SJCRH30 (cell line): ENCODE measurements at regions not wholly inside any gene's neighbourhood (a gene's known extent, or its start where the extent isn't known, plus 50 kb on each side); places are given as distances from the start of the nearest gene placed in this dataset.

Experiments used
- DNase-seq, 2 experiments: peaks; one replicate each; pipeline ENCODE4 v3.0.0-alpha.2; 2015 to 2020
- H3K27ac ChIP-seq: fragments of 250-450 bp; sonication (Bioruptor Pico); 2 replicates; pipeline ENCODE4 v1.5.1; 2020; ENCODE audit warnings: mild to moderate bottlenecking, moderate library complexity
- H3K27me3 ChIP-seq: fragments of 250-450 bp; sonication (Bioruptor Pico); 2 replicates; pipeline ENCODE4 v1.5.1; 2020; ENCODE audit warnings: mild to moderate bottlenecking, moderate library complexity
- H3K36me3 ChIP-seq: fragments of 250-450 bp; sonication (Bioruptor Pico); 2 replicates; pipeline ENCODE4 v1.5.1; 2020; ENCODE audit warnings: mild to moderate bottlenecking, moderate library complexity
- H3K4me1 ChIP-seq: fragments of 250-450 bp; sonication (Bioruptor Pico); 2 replicates; pipeline ENCODE4 v1.5.1; 2020; ENCODE audit warnings: mild to moderate bottlenecking, moderate library complexity
- H3K4me3 ChIP-seq: fragments of 250-450 bp; sonication (Bioruptor Pico); 2 replicates; pipeline ENCODE4 v1.5.1; 2020; ENCODE audit warnings: mild to moderate bottlenecking, moderate library complexity
- H3K9me3 ChIP-seq: fragments of 250-450 bp; sonication (Bioruptor Pico); replicated peaks from 2 replicates; pipeline ENCODE4 v1.5.1; 2020; ENCODE audit warnings: mild to moderate bottlenecking, moderate library complexity

DNA sequence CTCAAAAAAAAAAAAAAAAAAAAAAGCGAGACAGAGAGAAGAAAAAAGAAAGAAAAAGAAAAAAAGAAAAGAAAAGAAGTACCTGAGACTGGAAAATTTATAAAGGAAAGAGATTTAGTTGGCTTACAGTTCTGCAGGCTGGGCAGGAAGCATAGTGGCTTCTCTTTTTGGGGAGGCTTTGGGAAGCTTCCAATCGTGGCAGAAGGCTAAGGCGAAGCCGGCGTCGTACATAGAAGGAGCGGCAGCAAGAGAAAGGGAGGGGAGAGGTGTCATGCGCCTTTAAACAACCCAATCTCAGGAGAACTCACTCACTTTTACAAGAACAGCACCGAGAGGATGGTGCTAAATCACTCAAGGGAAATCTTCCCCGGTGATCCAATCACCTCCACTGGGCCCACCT, 272.1 kb upstream of the FOXK1 start:
- H3K4me3 ChIP-seq: no peak overlapping the region
- no peaks in the 10 kb centered on the region for H3K4me1 ChIP-seq
- no peaks in the 10 kb centered on the region for H3K9me3 ChIP-seq
- DNase-seq: no peak
- H3K36me3 ChIP-seq: no peaks in the 10 kb centered on the region
- H3K27ac ChIP-seq: no peak overlapping the region
- no peaks in the 10 kb centered on the region for H3K27me3 ChIP-seq

GRCh38 chr7:4416396-4417056, 265.6 kb upstream of the FOXK1 start:
- H3K27ac ChIP-seq: no peak overlapping the region
- H3K9me3 ChIP-seq: no peaks in the 10 kb centered on the region
- no peaks in the 10 kb centered on the region for H3K4me1 ChIP-seq
- no peak overlapping the region for H3K4me3 ChIP-seq
- H3K36me3 ChIP-seq: no peaks in the 10 kb centered on the region
- DNase-seq: peak in 1 of 2 experiments; percentile 18
- no peaks in the 10 kb centered on the region for H3K27me3 ChIP-seq

GRCh38 chr7:4428526-4428925, 253.6 kb upstream of the FOXK1 start:
- no peaks in the 10 kb centered on the region for H3K36me3 ChIP-seq
- H3K4me3 ChIP-seq: no peak overlapping the region
- H3K27ac ChIP-seq: no peak overlapping the region
- H3K27me3 ChIP-seq: no peaks in the 10 kb centered on the region
- DNase-seq: no peak
- H3K4me1 ChIP-seq: no peaks in the 10 kb centered on the region
- H3K9me3 ChIP-seq: no peaks in the 10 kb centered on the region

DNA sequence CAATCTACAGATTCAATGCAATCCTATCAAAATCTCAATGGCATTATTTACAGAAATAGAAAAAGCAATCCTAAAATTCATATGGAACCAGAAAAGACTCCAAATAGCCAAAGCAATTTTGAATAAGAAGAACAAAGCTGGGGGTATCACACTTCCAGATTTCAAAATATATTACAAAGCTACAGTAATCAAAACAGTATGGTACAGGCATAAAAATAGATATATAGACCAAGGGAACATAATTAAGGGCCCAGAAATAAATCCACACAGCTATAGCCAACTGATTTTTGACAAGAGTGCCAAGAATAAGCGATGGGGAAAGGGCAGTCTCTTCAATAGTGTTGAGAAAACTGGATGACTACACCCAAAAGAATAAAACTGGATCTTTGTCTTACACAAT, 251.9 kb upstream of the FOXK1 start:
- H3K9me3 ChIP-seq: no peaks in the 10 kb centered on the region
- DNase-seq: no peak
- H3K36me3 ChIP-seq: no peaks in the 10 kb centered on the region
- no peak overlapping the region for H3K4me3 ChIP-seq
- H3K27me3 ChIP-seq: no peaks in the 10 kb centered on the region
- no peaks in the 10 kb centered on the region for H3K4me1 ChIP-seq
- H3K27ac ChIP-seq: no peak overlapping the region

DNA sequence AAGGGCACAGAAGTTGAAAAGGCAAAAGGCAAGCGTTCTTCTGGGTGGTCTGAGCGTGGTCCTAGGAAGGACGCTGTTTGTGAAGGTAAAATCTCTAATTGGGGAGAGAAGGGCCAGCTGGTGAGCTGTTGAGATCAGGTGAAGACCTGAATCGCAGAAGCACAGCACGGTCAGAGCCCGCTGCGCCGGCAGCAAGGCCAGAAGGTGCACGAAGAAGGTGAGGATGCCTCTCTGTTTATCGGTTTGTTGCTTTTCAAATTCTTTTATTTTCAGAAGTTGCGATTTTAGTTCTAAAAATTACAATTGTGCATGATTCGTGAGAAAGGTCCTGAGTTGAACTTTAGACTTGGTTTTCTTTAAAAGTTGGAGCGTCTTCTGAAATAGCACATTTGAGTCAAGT, 247.8 kb upstream of the FOXK1 start:
- Histone ChIP-seq H3K36me3 (no peaks in the 10 kb centered on the region), H3K4me3 (no peak overlapping the region)
- no peak for DNase-seq

DNA sequence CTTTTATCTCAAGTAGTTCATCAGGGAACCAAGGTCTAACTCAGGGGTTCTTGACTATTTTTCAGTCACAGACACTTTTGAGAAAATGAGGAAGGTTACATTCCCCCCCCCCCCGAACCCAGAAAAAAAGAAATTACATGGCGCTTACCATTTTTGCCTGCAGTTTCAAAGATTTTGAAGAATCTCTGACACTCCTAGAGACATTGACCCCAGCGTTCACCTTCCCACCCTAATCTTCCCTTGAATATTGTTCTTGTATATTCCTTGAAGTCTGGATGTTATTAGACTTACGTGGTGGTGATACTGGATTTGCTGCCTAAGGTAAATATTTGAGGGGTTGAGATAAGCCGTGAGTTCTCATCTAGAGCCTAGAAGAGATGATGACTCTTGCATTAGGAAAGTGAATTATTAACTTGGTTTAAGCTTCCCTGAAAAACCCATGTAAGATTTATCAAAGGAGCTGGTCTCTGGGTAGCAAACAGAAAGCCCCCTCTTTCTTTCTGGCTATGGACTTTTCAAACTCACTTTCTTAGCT, 245.7 kb upstream of the FOXK1 start:
- no peaks in the 10 kb centered on the region for H3K9me3 ChIP-seq
- H3K4me1 ChIP-seq: no peaks in the 10 kb centered on the region
- no peak for DNase-seq
- no peak overlapping the region for H3K4me3 ChIP-seq
- H3K36me3 ChIP-seq: no peaks in the 10 kb centered on the region
- 0 out of 2 replicates have a peak, but pooled peaks cover 3% of the 10 kb centered on the region for H3K27me3 ChIP-seq
- H3K27ac ChIP-seq: no peak overlapping the region

More for the DNA sequence above, 247.8 kb upstream of the FOXK1 start:
- 0 out of 2 replicates have a peak, but pooled peaks cover 3% of the 10 kb centered on the region for H3K27me3 ChIP-seq
- no peaks in the 10 kb centered on the region for H3K4me1 ChIP-seq
- H3K9me3 ChIP-seq: no peaks in the 10 kb centered on the region
- H3K27ac ChIP-seq: no peak overlapping the region

DNA sequence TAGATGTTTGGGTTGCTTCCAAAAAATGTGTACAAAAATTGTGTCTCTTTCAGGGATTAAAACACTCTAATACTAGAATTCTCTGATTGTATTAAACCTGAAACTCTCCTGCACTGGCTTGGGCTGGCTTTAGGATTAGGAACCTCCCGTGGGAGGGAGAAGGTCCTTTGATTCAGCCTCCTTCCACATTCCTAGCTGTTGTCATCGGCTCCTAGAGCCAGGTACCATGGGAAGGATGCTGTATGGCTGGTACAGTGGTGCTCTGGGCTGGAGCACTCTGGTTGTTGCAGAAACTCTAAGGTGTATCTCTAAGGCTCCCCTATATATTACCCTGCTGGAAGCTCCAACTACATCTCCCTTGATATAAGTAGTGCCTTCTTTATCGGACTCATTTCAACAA, 245.2 kb upstream of the FOXK1 start:
- Histone ChIP-seq H3K4me3 (no peak overlapping the region), H3K27me3 (0 out of 2 replicates have a peak, but pooled peaks cover 3% of the 10 kb centered on the region), H3K4me1 (no peaks in the 10 kb centered on the region), H3K9me3 (no peaks in the 10 kb centered on the region), H3K27ac (no peak overlapping the region), H3K36me3 (no peaks in the 10 kb centered on the region)
- DNase-seq: no peak

DNA sequence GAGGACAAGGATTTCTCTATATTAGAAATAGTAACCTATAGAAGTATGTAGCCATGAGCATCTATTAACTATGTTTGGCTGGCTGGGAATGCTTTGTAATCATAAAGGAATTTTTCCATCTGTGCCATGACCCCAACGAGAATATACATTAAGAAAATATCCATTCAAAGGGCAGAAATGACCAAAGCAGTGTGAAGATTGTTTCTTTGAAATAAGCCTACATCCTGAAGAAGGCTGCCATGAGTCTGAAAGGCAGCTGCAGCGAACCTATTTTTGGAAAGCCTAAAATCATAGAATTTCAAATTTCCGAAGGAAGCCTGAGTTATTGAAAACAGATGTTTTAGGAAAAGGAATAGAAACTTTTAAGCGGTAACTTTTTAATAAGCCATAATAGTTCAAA, 244.2 kb upstream of the FOXK1 start:
- DNase-seq: no peak

DNA sequence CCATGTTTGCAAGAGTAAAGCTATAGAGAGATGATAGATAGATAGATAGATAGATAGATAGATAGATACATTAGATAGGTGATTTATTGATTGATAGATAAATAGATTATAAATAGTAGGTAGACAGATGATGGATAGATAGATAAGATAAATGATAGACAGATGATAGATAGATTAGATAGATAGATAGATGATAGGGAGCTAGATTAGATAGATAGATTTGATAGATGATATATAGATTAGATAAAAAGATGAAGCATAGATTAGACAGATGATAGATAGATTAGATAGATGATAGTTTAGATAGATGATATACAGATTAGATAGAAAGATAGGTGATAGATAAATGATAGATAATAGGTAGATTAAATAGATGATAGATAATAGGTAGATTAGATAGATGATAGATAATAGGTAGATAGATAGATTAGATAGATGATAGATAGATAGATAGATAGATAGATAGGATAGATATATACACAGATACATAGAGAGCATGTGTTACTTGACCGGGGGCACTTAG, 243.3 kb upstream of the FOXK1 start:
- H3K27ac ChIP-seq: no peak overlapping the region
- no peak overlapping the region for H3K4me3 ChIP-seq
- 0 out of 2 replicates have a peak, but pooled peaks cover 3% of the 10 kb centered on the region for H3K27me3 ChIP-seq
- H3K4me1 ChIP-seq: no peaks in the 10 kb centered on the region
- H3K36me3 ChIP-seq: no peaks in the 10 kb centered on the region
- no peak for DNase-seq
- H3K9me3 ChIP-seq: no peaks in the 10 kb centered on the region; the same call in 1 of the 2 replicates

More for the DNA sequence above, 244.2 kb upstream of the FOXK1 start:
- no peaks in the 10 kb centered on the region; the same call in 1 of the 2 replicates for H3K9me3 ChIP-seq
- H3K4me3 ChIP-seq: no peak overlapping the region
- H3K4me1 ChIP-seq: no peaks in the 10 kb centered on the region
- 0 out of 2 replicates have a peak, but pooled peaks cover 3% of the 10 kb centered on the region for H3K27me3 ChIP-seq
- H3K27ac ChIP-seq: no peak overlapping the region
- H3K36me3 ChIP-seq: no peaks in the 10 kb centered on the region

- Histone ChIP-seq H3K9me3 (no peaks in the 10 kb centered on the region; the same call in 1 of the 2 replicates), H3K36me3 (no peaks in the 10 kb centered on the region)
- DNase-seq: no peak
These were observed 242.7 kb upstream of the FOXK1 start for GRCh38 chr7:4439444-4439843.

GRCh38 chr7:4444106-4444505, 238.0 kb upstream of the FOXK1 start:
- H3K27ac ChIP-seq: no peak overlapping the region
- no peaks in the 10 kb centered on the region for H3K27me3 ChIP-seq
- no peaks in the 10 kb centered on the region for H3K36me3 ChIP-seq
- DNase-seq: no peak
- no peak overlapping the region for H3K4me3 ChIP-seq
- no peaks in the 10 kb centered on the region; the same call in 1 of the 2 replicates for H3K9me3 ChIP-seq
- no peaks in the 10 kb centered on the region for H3K4me1 ChIP-seq

More at GRCh38 chr7:4439444-4439843, 242.7 kb upstream of the FOXK1 start:
- Histone ChIP-seq H3K4me1 (no peaks in the 10 kb centered on the region), H3K27me3 (0 out of 2 replicates have a peak, but pooled peaks cover 3% of the 10 kb centered on the region), H3K27ac (no peak overlapping the region), H3K4me3 (no peak overlapping the region)

GRCh38 chr7:4445777-4446176, 236.3 kb upstream of the FOXK1 start:
- H3K36me3 ChIP-seq: no peaks in the 10 kb centered on the region
- H3K27ac ChIP-seq: no peak overlapping the region
- H3K9me3 ChIP-seq: no peaks in the 10 kb centered on the region; the same call in 1 of the 2 replicates
- no peak overlapping the region for H3K4me3 ChIP-seq
- no peaks in the 10 kb centered on the region for H3K27me3 ChIP-seq
- H3K4me1 ChIP-seq: no peaks in the 10 kb centered on the region
- DNase-seq: no peak

DNA sequence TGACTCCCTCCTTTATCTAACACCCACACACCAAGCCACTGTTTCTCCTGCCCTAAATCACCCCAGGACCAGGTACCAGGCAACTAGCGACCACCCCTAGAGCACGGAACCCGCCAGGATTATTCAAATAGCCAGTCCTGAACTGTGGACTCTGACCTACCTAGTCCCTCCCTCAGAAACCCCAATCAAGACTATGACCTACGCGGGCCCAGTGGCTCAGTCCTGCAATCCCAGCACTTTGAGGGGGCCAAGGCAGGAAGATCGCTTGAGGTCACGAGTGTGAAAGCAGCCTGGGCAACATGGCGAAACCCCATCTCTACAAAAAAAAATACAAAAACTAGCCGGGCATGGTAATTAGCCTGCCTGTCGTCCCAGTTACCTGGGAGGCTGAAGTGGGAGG, 232.8 kb upstream of the FOXK1 start:
- H3K36me3 ChIP-seq: no peaks in the 10 kb centered on the region
- no peak for DNase-seq
- H3K27ac ChIP-seq: no peak overlapping the region
- H3K9me3 ChIP-seq: no peaks in the 10 kb centered on the region
- H3K27me3 ChIP-seq: no peaks in the 10 kb centered on the region
- no peak overlapping the region for H3K4me3 ChIP-seq
- H3K4me1 ChIP-seq: no peaks in the 10 kb centered on the region

GRCh38 chr7:4450483-4450882, 231.6 kb upstream of the FOXK1 start:
- Histone ChIP-seq H3K9me3 (no peaks in the 10 kb centered on the region), H3K36me3 (no peaks in the 10 kb centered on the region), H3K27me3 (no peaks in the 10 kb centered on the region), H3K4me1 (no peaks in the 10 kb centered on the region), H3K4me3 (no peak overlapping the region), H3K27ac (no peak overlapping the region)
- DNase-seq: no peak

DNA sequence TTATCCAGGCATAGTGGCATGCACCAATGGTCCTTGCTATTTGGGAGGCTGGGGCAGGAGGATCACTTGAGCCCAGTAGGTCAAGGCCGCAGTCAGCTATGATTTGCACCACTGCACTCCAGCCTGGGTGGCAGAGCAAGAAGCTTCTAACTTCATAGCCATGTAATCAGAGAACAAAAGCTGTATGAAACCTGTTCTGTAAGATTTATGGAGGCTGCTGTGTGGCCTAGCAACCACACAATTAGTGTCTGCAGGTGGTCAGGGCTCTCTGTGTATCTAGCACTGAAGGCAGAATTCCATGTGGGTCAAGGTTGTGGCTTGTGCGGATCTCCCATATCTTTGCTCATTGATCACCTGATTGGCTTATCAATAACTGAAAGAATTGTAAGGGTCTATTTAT, 221.5 kb upstream of the FOXK1 start:
- H3K27me3 ChIP-seq: no peaks in the 10 kb centered on the region
- H3K4me1 ChIP-seq: no peaks in the 10 kb centered on the region
- no peaks in the 10 kb centered on the region for H3K36me3 ChIP-seq
- no peaks in the 10 kb centered on the region for H3K9me3 ChIP-seq
- H3K4me3 ChIP-seq: no peak overlapping the region
- DNase-seq: no peak
- no peak overlapping the region for H3K27ac ChIP-seq
